ENCODE measurements at regions not wholly inside any gene's neighbourhood (a gene's known extent, or its start where the extent isn't known, plus 50 kb on each side); places are given as distances from the start of the nearest gene placed in this dataset.

- no peak for DNase-seq
- no peak overlapping the region for H3K4me3 Mint-ChIP-seq
- no peak overlapping the region for H3K27ac Mint-ChIP-seq
Measured at GRCh38 chr15:62934236-62934971, 108.1 kb upstream of the TPM1 start.

GRCh38 chr15:62935300-62936081 lies 107.1 kb upstream of the TPM1 start:
- Mint-ChIP-seq H3K27ac (no peak overlapping the region), H3K27me3 (peaks cover 43% of the 10 kb centered on the region)

More at GRCh38 chr15:62934236-62934971, 108.1 kb upstream of the TPM1 start:
- Mint-ChIP-seq H3K4me1 (ENCODE audit: low read depth) (peaks cover 5% of the 10 kb centered on the region), H3K9me3 (no peaks in the 10 kb centered on the region), H3K27me3 (peaks cover 46% of the 10 kb centered on the region), H3K36me3 (ENCODE audit: low read depth) (no peaks in the 10 kb centered on the region)

GRCh38 chr15:62938825-62939224 lies 103.7 kb upstream of the TPM1 start:
- Mint-ChIP-seq H3K4me1 (ENCODE audit: low read depth) (peaks cover 8% of the 10 kb centered on the region), H3K27ac (no peak overlapping the region), H3K9me3 (no peaks in the 10 kb centered on the region), H3K36me3 (ENCODE audit: low read depth) (no peaks in the 10 kb centered on the region), H3K4me3 (no peak overlapping the region), H3K27me3 (peaks cover 47% of the 10 kb centered on the region)
- no peak for DNase-seq

More at GRCh38 chr15:62935300-62936081, 107.1 kb upstream of the TPM1 start:
- no peak for DNase-seq
- no peak overlapping the region for H3K4me3 Mint-ChIP-seq
- H3K9me3 Mint-ChIP-seq, result no peaks in the 10 kb centered on the region
- no peaks in the 10 kb centered on the region for H3K36me3 Mint-ChIP-seq (ENCODE audit: low read depth)
- H3K4me1 Mint-ChIP-seq (ENCODE audit: low read depth), result peaks cover 5% of the 10 kb centered on the region

GRCh38 chr15:62940093-62940754 lies 102.3 kb upstream of the TPM1 start:
- Mint-ChIP-seq H3K27me3 (peaks cover 35% of the 10 kb centered on the region), H3K4me3 (no peak overlapping the region), H3K27ac (no peak overlapping the region), H3K36me3 (ENCODE audit: low read depth) (no peaks in the 10 kb centered on the region), H3K4me1 (ENCODE audit: low read depth) (peaks cover 8% of the 10 kb centered on the region), H3K9me3 (no peaks in the 10 kb centered on the region)
- DNase-seq, result no peak

- H3K9me3 Mint-ChIP-seq, result no peaks in the 10 kb centered on the region
- H3K27me3 Mint-ChIP-seq, result peaks cover 30% of the 10 kb centered on the region
- no peaks in the 10 kb centered on the region for H3K36me3 Mint-ChIP-seq (ENCODE audit: low read depth)
- H3K4me1 Mint-ChIP-seq (ENCODE audit: low read depth), result peaks cover 8% of the 10 kb centered on the region
- H3K4me3 Mint-ChIP-seq, result no peak overlapping the region
- DNase-seq, result no peak
- no peak overlapping the region for H3K27ac Mint-ChIP-seq
Measured at GRCh38 chr15:62940755-62941361, 101.7 kb upstream of the TPM1 start.

GRCh38 chr15:62941699-62942098 lies 100.8 kb upstream of the TPM1 start:
- Mint-ChIP-seq H3K27me3 (peaks cover 25% of the 10 kb centered on the region), H3K36me3 (ENCODE audit: low read depth) (no peaks in the 10 kb centered on the region), H3K27ac (no peak overlapping the region), H3K9me3 (no peaks in the 10 kb centered on the region), H3K4me3 (no peak overlapping the region), H3K4me1 (ENCODE audit: low read depth) (peaks cover 8% of the 10 kb centered on the region)
- DNase-seq, result no peak

GRCh38 chr15:62942428-62942827 lies 100.1 kb upstream of the TPM1 start:
- Mint-ChIP-seq H3K4me1 (ENCODE audit: low read depth) (peaks cover 8% of the 10 kb centered on the region), H3K9me3 (no peaks in the 10 kb centered on the region), H3K27me3 (peaks cover 25% of the 10 kb centered on the region), H3K36me3 (ENCODE audit: low read depth) (no peaks in the 10 kb centered on the region), H3K4me3 (no peak overlapping the region), H3K27ac (no peak overlapping the region)
- no peak for DNase-seq

- H3K27me3 Mint-ChIP-seq, result peaks cover 42% of the 10 kb centered on the region
- no peaks in the 10 kb centered on the region for H3K9me3 Mint-ChIP-seq
- H3K27ac Mint-ChIP-seq, result no peak overlapping the region
- DNase-seq, result no peak
- H3K4me3 Mint-ChIP-seq, result no peak overlapping the region
- H3K36me3 Mint-ChIP-seq (ENCODE audit: low read depth), result no peaks in the 10 kb centered on the region
- H3K4me1 Mint-ChIP-seq (ENCODE audit: low read depth), result peaks cover 4% of the 10 kb centered on the region
Measured at GRCh38 chr15:62945063-62945462, 97.5 kb upstream of the TPM1 start.

GRCh38 chr15:62945760-62946159 lies 96.8 kb upstream of the TPM1 start:
- Mint-ChIP-seq H3K27ac (no peak overlapping the region), H3K27me3 (peaks cover 47% of the 10 kb centered on the region), H3K9me3 (no peaks in the 10 kb centered on the region)

GRCh38 chr15:62946940-62947339 lies 95.6 kb upstream of the TPM1 start:
- no peaks in the 10 kb centered on the region for H3K9me3 Mint-ChIP-seq
- H3K27me3 Mint-ChIP-seq, result peaks cover 49% of the 10 kb centered on the region
- DNase-seq, result no peak
- H3K4me3 Mint-ChIP-seq, result no peak overlapping the region
- H3K36me3 Mint-ChIP-seq (ENCODE audit: low read depth), result no peaks in the 10 kb centered on the region
- H3K4me1 Mint-ChIP-seq (ENCODE audit: low read depth), result no peaks in the 10 kb centered on the region
- no peak overlapping the region for H3K27ac Mint-ChIP-seq

More at GRCh38 chr15:62945760-62946159, 96.8 kb upstream of the TPM1 start:
- H3K4me3 Mint-ChIP-seq, result no peak overlapping the region
- peaks cover under 1% of the 10 kb centered on the region for H3K4me1 Mint-ChIP-seq (ENCODE audit: low read depth)
- no peaks in the 10 kb centered on the region for H3K36me3 Mint-ChIP-seq (ENCODE audit: low read depth)
- DNase-seq, result no peak

GRCh38 chr15:62950462-62950931 lies 92.0 kb upstream of the TPM1 start:
- Mint-ChIP-seq H3K36me3 (ENCODE audit: low read depth) (no peaks in the 10 kb centered on the region), H3K27ac (no peak overlapping the region), H3K4me1 (ENCODE audit: low read depth) (no peaks in the 10 kb centered on the region), H3K4me3 (no peak overlapping the region), H3K27me3 (peaks cover 59% of the 10 kb centered on the region), H3K9me3 (no peaks in the 10 kb centered on the region)
- no peak for DNase-seq

- H3K27me3 Mint-ChIP-seq, result peaks cover 59% of the 10 kb centered on the region
- DNase-seq, result no peak
- no peak overlapping the region for H3K27ac Mint-ChIP-seq
- no peaks in the 10 kb centered on the region for H3K4me1 Mint-ChIP-seq (ENCODE audit: low read depth)
- H3K9me3 Mint-ChIP-seq, result no peaks in the 10 kb centered on the region
- no peaks in the 10 kb centered on the region for H3K36me3 Mint-ChIP-seq (ENCODE audit: low read depth)
- no peak overlapping the region for H3K4me3 Mint-ChIP-seq
Measured at GRCh38 chr15:62951481-62951880, 91.1 kb upstream of the TPM1 start.

GRCh38 chr15:62953021-62953420 lies 89.5 kb upstream of the TPM1 start:
- no peaks in the 10 kb centered on the region for H3K36me3 Mint-ChIP-seq (ENCODE audit: low read depth)
- no peaks in the 10 kb centered on the region for H3K4me1 Mint-ChIP-seq (ENCODE audit: low read depth)

GRCh38 chr15:62953496-62954045 lies 89.0 kb upstream of the TPM1 start:
- no peaks in the 10 kb centered on the region for H3K4me1 Mint-ChIP-seq (ENCODE audit: low read depth)
- H3K4me3 Mint-ChIP-seq, result no peak overlapping the region
- H3K27me3 Mint-ChIP-seq, result peaks cover 49% of the 10 kb centered on the region
- H3K9me3 Mint-ChIP-seq, result no peaks in the 10 kb centered on the region
- DNase-seq, result no peak
- H3K27ac Mint-ChIP-seq, result no peak overlapping the region
- no peaks in the 10 kb centered on the region for H3K36me3 Mint-ChIP-seq (ENCODE audit: low read depth)

More at GRCh38 chr15:62953021-62953420, 89.5 kb upstream of the TPM1 start:
- H3K9me3 Mint-ChIP-seq, result no peaks in the 10 kb centered on the region
- H3K27ac Mint-ChIP-seq, result no peak overlapping the region
- no peak for DNase-seq
- H3K4me3 Mint-ChIP-seq, result no peak overlapping the region
- H3K27me3 Mint-ChIP-seq, result peaks cover 54% of the 10 kb centered on the region

Measured in activated T-cell treated with anti-CD3 and anti-CD28 coated beads, Interleukin-2, amount 50 U/mL, for 24 hours (primary cell).